GM21528 (cell line): ENCODE measurements at regions not wholly inside any gene's neighbourhood (a gene's known extent, or its start where the extent isn't known, plus 50 kb on each side); places are given as distances from the start of the nearest gene placed in this dataset.

Experiments used
- ATAC-seq: cut with Tn5 transposase; IDR thresholded peaks from one replicate; pipeline ENCODE4 v1.9.1; 2021; ENCODE audit warnings: mild to moderate bottlenecking, moderate library complexity; ENCODE audit not compliant: unreplicated experiment, low FRiP score

GRCh38 chr10:21217748-21218367 is 307.6 kb downstream of the SKIDA1 start:
- ATAC-seq, result no peak

GRCh38 chr10:21217107-21217506 is 308.4 kb downstream of the SKIDA1 start:
- no peak for ATAC-seq

- ATAC-seq, result no peak
Measured at GRCh38 chr10:21214329-21214728, 311.2 kb downstream of the SKIDA1 start.

- no peak for ATAC-seq
Measured at GRCh38 chr10:21213381-21213780, 312.1 kb downstream of the SKIDA1 start.

GRCh38 chr10:21212912-21213311 is 312.6 kb downstream of the SKIDA1 start:
- ATAC-seq, result no peak

- no peak for ATAC-seq
Measured at GRCh38 chr10:21212348-21212747, 313.1 kb downstream of the SKIDA1 start.

- ATAC-seq, result no peak
Measured at GRCh38 chr10:21209495-21209894, 312.4 kb upstream of the NEBL start.

GRCh38 chr10:21208666-21209316 is 311.7 kb upstream of the NEBL start:
- ATAC-seq, result no peak

- no peak for ATAC-seq
Measured at GRCh38 chr10:21207852-21208646, 310.9 kb upstream of the NEBL start.

GRCh38 chr10:21205328-21205727 is 308.2 kb upstream of the NEBL start:
- ATAC-seq, result no peak

- no peak for ATAC-seq
Measured at GRCh38 chr10:21203473-21204107, 306.5 kb upstream of the NEBL start.

GRCh38 chr10:21202776-21203462 is 305.8 kb upstream of the NEBL start:
- no peak for ATAC-seq

- no peak for ATAC-seq
Measured at GRCh38 chr10:21199501-21199900, 302.4 kb upstream of the NEBL start.

GRCh38 chr10:21197838-21198237 is 300.7 kb upstream of the NEBL start:
- no peak for ATAC-seq

- ATAC-seq, result no peak
Measured at GRCh38 chr10:21196822-21197395, 299.8 kb upstream of the NEBL start.

GRCh38 chr10:21195252-21195651 is 298.1 kb upstream of the NEBL start:
- no peak for ATAC-seq

GRCh38 chr10:21194510-21194993 is 297.4 kb upstream of the NEBL start:
- no peak for ATAC-seq

GRCh38 chr10:21193196-21193595 is 296.1 kb upstream of the NEBL start:
- no peak for ATAC-seq

- ATAC-seq, result no peak
Measured at GRCh38 chr10:21191512-21191911, 294.4 kb upstream of the NEBL start.

GRCh38 chr10:21184984-21185383 is 287.9 kb upstream of the NEBL start:
- ATAC-seq, result no peak
